ENCODE measurements at regions not wholly inside any gene's neighbourhood (a gene's known extent, or its start where the extent isn't known, plus 50 kb on each side); places are given as distances from the start of the nearest gene placed in this dataset.
A peak's percentile ranks its signal among the peaks of the same experiment; 100 is the strongest.

DNA sequence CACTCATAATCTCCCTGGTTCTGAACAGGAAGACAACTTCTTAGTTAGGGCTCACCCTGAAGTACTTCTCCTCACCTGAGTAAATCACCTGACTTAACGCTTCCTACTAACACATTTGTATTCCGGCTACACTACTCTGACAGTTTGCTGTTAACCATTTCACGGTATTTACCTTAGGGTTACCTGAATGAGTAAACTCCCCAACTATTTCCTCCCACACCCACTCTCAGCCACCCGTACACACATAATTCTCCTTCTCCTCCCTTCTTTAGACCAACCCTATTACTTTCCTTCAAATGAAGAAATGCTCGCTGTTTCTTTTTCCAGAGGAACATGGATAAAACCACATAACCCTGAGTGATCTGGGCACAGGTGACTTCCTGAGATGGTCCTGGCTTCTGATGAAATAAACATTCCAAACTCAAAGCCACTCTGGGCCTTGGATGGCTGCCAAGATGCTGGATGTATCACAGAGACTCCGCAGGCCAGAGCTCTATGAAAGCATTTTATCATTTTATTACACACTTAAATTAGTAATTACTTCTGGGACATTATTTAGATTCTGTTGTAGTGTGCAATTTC, 183.6 kb upstream of the ATP11B start:
- Histone ChIP-seq H3K79me2 (ENCODE audit: control insufficient read depth, low read length) (no peaks in the 10 kb centered on the region), H3K27ac (ENCODE audit: low read depth, low read length) (no peak overlapping the region), H3K4me2 (ENCODE audit: low read length) (no peak overlapping the region)

DNA sequence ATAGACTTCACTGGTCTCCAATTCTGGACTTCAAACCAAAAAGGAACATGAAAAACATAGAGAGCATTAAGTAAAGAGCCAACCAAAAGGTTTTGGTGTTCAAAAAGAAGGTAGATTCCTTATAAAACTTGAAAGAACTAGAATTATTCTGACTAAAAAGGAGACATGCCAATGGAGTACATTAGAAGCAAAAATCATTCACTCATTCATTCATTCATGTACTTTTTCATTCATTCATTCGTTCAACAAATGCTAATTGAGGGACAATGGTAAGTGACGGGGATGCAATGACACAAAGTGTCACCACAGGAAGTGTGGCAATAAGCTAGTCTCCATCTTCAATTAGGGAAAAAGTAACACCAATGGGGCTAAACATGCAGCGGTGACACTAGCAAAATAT, 181.0 kb upstream of the ATP11B start:
- Histone ChIP-seq H3K4me2 (ENCODE audit: low read length) (no peak overlapping the region), H4K20me1 (ENCODE audit: control insufficient read depth, insufficient read depth, low read depth, low read length) (no peaks in the 10 kb centered on the region), H3K9me2 (replicated peaks; ENCODE audit: control insufficient read depth, low read length) (no peaks in the 10 kb centered on the region), H3K36me3 (ENCODE audit: control insufficient read depth, low read length) (no peaks in the 10 kb centered on the region), H3K27me3 (ENCODE audit: control insufficient read depth, low read length) (no peaks in the 10 kb centered on the region), H3K79me2 (ENCODE audit: control insufficient read depth, low read length) (no peaks in the 10 kb centered on the region), H3K27ac (ENCODE audit: low read depth, low read length) (no peak overlapping the region), H3F3A (ENCODE audit: control insufficient read depth, insufficient read depth) (no peaks in the 10 kb centered on the region), H3K4me3 (ENCODE audit: low read length) (no peak overlapping the region), H3K9me3 (ENCODE audit: control insufficient read depth, insufficient read depth, low read length) (no peaks in the 10 kb centered on the region), H3K4me1 (ENCODE audit: control insufficient read depth, low read length) (no peaks in the 10 kb centered on the region)
- no peak for TF ChIP-seq EZH2phosphoT487 (IDR thresholded peaks at IDR 0.05; ENCODE audit: borderline replicate concordance, low read length)
- TF ChIP-seq, protein P1, sequence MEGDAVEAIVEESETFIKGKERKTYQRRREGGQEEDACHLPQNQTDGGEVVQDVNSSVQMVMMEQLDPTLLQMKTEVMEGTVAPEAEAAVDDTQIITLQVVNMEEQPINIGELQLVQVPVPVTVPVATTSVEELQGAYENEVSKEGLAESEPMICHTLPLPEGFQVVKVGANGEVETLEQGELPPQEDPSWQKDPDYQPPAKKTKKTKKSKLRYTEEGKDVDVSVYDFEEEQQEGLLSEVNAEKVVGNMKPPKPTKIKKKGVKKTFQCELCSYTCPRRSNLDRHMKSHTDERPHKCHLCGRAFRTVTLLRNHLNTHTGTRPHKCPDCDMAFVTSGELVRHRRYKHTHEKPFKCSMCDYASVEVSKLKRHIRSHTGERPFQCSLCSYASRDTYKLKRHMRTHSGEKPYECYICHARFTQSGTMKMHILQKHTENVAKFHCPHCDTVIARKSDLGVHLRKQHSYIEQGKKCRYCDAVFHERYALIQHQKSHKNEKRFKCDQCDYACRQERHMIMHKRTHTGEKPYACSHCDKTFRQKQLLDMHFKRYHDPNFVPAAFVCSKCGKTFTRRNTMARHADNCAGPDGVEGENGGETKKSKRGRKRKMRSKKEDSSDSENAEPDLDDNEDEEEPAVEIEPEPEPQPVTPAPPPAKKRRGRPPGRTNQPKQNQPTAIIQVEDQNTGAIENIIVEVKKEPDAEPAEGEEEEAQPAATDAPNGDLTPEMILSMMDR (IDR thresholded peaks at IDR 0.05; ENCODE audit: low read depth, low read length, poor library complexity, severe bottlenecking): no peak

More for the DNA sequence above, 183.6 kb upstream of the ATP11B start:
- Histone ChIP-seq H3K4me1 (ENCODE audit: control insufficient read depth, low read length) (no peaks in the 10 kb centered on the region), H3K9me2 (replicated peaks; ENCODE audit: control insufficient read depth, low read length) (no peaks in the 10 kb centered on the region), H3K27me3 (ENCODE audit: control insufficient read depth, low read length) (no peaks in the 10 kb centered on the region), H4K20me1 (ENCODE audit: control insufficient read depth, insufficient read depth, low read depth, low read length) (no peaks in the 10 kb centered on the region), H3K36me3 (ENCODE audit: control insufficient read depth, low read length) (no peaks in the 10 kb centered on the region), H3F3A (ENCODE audit: control insufficient read depth, insufficient read depth) (no peaks in the 10 kb centered on the region), H3K9me3 (ENCODE audit: control insufficient read depth, insufficient read depth, low read length) (no peaks in the 10 kb centered on the region), H3K4me3 (ENCODE audit: low read length) (no peak overlapping the region)
- no peak for TF ChIP-seq EZH2phosphoT487 (IDR thresholded peaks at IDR 0.05; ENCODE audit: borderline replicate concordance, low read length)
- TF ChIP-seq, protein P1 (IDR thresholded peaks at IDR 0.05; ENCODE audit: low read depth, low read length, poor library complexity, severe bottlenecking): no peak

DNA sequence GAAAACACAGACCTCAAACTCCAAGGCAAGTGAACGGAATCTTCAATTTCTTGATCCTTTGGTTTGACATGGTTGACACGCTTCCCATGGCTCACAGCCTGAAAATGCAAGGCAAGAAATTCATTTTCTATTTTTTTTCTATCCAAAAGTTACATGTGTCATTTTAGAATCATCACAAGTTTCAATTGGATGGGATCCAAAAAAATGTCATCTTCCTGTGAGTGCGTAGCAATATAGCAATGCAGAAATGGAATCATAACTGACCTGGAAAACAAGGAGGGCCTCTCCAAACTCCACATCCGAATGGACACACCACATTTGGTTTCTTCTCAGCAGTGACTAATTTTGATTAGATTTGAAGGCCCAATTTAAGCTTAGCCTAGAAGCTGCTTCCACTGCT, 175.8 kb upstream of the ATP11B start:
- Histone ChIP-seq H3K79me2 (ENCODE audit: control insufficient read depth, low read length) (no peaks in the 10 kb centered on the region), H3K27me3 (ENCODE audit: control insufficient read depth, low read length) (no peaks in the 10 kb centered on the region), H3K36me3 (ENCODE audit: control insufficient read depth, low read length) (no peaks in the 10 kb centered on the region), H3F3A (ENCODE audit: control insufficient read depth, insufficient read depth) (no peaks in the 10 kb centered on the region), H4K20me1 (ENCODE audit: control insufficient read depth, insufficient read depth, low read depth, low read length) (no peaks in the 10 kb centered on the region), H3K4me2 (ENCODE audit: low read length) (no peak overlapping the region), H3K4me1 (ENCODE audit: control insufficient read depth, low read length) (peaks cover 7% of the 10 kb centered on the region; the same call in 1 of the 2 replicates), H3K9me3 (ENCODE audit: control insufficient read depth, insufficient read depth, low read length) (no peaks in the 10 kb centered on the region), H3K4me3 (ENCODE audit: low read length) (no peak overlapping the region), H3K27ac (ENCODE audit: low read depth, low read length) (no peak overlapping the region), H3K9me2 (replicated peaks; ENCODE audit: control insufficient read depth, low read length) (no peaks in the 10 kb centered on the region)
- TF ChIP-seq EZH2phosphoT487 (IDR thresholded peaks at IDR 0.05; ENCODE audit: borderline replicate concordance, low read length): no peak

DNA sequence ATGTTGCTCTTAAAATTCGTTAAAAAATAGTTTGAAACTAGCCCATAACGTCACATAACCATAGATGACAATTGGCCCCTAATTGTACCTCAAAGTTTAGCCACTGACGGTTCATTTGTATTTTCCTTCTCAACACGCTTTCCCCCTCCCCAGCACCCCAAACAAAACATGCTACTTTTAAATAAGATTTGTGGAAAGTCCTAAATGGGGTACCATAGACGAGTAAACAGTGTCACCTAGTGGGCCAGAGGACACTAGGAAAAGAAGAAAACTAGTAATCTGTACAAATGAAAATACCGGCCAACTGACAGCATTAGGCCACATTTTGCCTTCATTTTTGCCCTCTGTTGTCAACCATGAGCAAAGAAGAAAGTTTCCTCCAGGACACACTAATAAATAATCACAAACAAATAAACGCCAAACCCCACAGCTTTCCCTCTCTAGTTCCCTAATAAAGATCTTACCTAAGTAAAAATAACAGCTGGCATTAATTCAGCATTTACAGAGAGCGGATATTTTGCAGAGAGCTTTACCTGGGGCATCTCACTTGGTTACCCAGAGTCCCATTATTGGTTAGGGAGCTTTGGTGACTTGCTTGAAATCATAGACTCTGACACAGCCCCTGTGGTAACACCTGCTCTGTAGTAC, 175.1 kb upstream of the ATP11B start:
- Histone ChIP-seq H3K9me2 (replicated peaks; ENCODE audit: control insufficient read depth, low read length) (no peaks in the 10 kb centered on the region), H3K9me3 (ENCODE audit: control insufficient read depth, insufficient read depth, low read length) (no peaks in the 10 kb centered on the region), H3K4me2 (ENCODE audit: low read length) (no peak overlapping the region), H3K27me3 (ENCODE audit: control insufficient read depth, low read length) (no peaks in the 10 kb centered on the region), H3K27ac (ENCODE audit: low read depth, low read length) (no peak overlapping the region), H3K4me1 (ENCODE audit: control insufficient read depth, low read length) (peaks cover 7% of the 10 kb centered on the region; the same call in 1 of the 2 replicates), H3K79me2 (ENCODE audit: control insufficient read depth, low read length) (no peaks in the 10 kb centered on the region), H3K36me3 (ENCODE audit: control insufficient read depth, low read length) (no peaks in the 10 kb centered on the region), H3K4me3 (ENCODE audit: low read length) (no peak overlapping the region), H3F3A (ENCODE audit: control insufficient read depth, insufficient read depth) (no peaks in the 10 kb centered on the region), H4K20me1 (ENCODE audit: control insufficient read depth, insufficient read depth, low read depth, low read length) (no peaks in the 10 kb centered on the region)
- TF ChIP-seq, protein P1 (IDR thresholded peaks at IDR 0.05; ENCODE audit: low read depth, low read length, poor library complexity, severe bottlenecking): peak; percentile 70
- TF ChIP-seq EZH2phosphoT487 (IDR thresholded peaks at IDR 0.05; ENCODE audit: borderline replicate concordance, low read length): no peak
